Epithelial cell of prostate (primary cell): ENCODE measurements at regions not wholly inside any gene's neighbourhood (a gene's known extent, or its start where the extent isn't known, plus 50 kb on each side); places are given as distances from the start of the nearest gene placed in this dataset.

Source experiments
- DNase-seq: peaks from one replicate; pipeline ENCODE4 v3.0.0-alpha.2; 2011; ENCODE audit warnings: low read depth, low spot score
- H3K27ac ChIP-seq: fragments of 450-650 bp; 2 replicates; pipeline ENCODE4 v1.5.1; 2017; ENCODE audit warnings: mild to moderate bottlenecking

DNA sequence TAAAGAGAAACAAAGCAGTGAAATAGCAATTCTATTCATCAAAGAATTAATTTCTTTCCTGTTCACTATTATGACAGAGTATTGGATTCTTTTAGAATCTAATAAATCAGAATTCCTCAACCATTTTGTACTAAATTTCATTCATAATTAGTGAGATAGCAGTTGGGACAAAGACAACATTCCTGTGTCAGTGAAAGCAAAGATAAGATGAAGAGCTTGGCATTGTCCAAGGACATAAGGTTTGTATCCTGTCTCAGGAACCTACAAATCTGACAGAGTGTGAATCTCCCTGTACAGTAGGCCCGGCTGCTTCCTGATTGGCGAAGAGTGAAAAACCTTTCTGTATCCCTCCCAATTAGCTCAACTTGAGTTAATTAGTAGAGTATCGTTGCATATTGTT, 349.1 kb downstream of the ISL1 start:
- H3K27ac ChIP-seq = no peak overlapping the region
- DNase-seq = no peak

DNA sequence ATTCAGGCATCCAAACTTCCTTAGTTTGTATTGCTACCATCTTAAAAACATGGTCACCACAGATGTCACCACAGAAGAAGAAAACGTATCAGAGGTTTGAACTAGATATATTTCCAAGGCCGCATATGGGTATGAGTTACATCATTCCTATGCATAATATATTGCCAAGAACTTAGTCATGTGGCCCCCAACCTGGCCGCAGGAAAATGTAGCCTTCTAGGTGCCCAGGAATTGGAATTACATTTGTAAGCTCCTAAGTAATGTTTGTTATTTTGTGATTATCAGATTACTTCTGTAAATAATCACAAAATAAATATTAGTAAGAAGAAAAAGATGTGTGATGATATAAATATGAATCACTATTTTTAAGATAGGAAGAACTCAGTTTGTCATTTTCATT, 351.4 kb downstream of the ISL1 start:
- DNase-seq = no peak
- H3K27ac ChIP-seq = no peak overlapping the region

DNA sequence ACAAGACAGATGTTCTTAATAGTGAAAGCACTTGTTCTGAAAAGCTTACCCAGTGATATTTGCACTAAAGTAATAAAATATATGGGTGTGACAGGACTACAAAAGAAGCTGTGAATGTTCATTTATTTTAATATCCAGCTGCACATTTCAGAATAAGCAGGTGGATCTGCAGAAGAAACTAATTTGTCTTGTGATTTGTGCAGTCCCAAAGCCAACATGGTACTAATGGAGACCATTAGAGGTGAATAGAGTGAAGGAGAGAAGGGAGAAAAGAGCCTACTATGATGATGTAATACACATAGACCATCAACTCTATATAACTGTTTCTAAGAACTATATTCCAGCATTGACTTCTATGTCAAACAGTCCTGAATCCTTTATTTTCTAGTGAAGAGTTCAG, 362.8 kb downstream of the ISL1 start:
- no peak for DNase-seq
- H3K27ac ChIP-seq = no peak overlapping the region

DNA sequence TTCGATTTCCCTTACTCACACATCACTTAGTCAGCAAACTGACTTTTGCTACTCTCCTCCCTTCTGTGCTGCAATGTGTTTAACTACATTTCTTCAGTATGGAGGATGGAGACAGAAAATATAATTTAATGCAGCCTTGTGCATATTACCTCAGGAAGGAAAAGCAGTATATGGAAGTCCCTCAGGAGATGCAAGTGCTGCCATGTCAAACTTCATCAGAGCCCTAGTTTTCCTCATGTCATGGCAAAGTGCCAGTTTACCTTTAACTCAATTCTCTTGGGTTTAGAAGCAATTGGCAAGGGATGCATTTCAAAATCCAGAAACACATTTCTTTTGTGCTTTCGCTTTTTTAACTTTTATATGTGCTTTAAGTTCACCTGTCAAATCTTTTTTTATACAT, 365.4 kb downstream of the ISL1 start:
- H3K27ac ChIP-seq = no peak overlapping the region
- no peak for DNase-seq
